GM13977 (cell line): ENCODE measurements at regions not wholly inside any gene's neighbourhood (a gene's known extent, or its start where the extent isn't known, plus 50 kb on each side); places are given as distances from the start of the nearest gene placed in this dataset.

ENCODE experiments used
- DNase-seq: peaks from one replicate; pipeline ENCODE4 v3.0.0; 2012; ENCODE audit warnings: low spot score
- CTCF ChIP-seq: IDR thresholded peaks from 2 replicates; pipeline ENCODE4 v1.5.1; 2012; ENCODE audit warnings: mild to moderate bottlenecking, control low read depth; ENCODE audit not compliant: insufficient read depth; ENCODE audit errors: extremely low read depth, missing control alignments
- in situ Hi-C: fragments of 300-500 bp; cut with MboI; formaldehyde crosslinking; loops from one replicate; pipeline ENCODE4 v1.12.0; 2022; ENCODE audit warnings: low sequenced_read_pairs, low pct_unique_long_range_greater_than_20kb, mixed read lengths, inconsistent platforms; ENCODE audit not compliant: unreplicated experiment

DNA sequence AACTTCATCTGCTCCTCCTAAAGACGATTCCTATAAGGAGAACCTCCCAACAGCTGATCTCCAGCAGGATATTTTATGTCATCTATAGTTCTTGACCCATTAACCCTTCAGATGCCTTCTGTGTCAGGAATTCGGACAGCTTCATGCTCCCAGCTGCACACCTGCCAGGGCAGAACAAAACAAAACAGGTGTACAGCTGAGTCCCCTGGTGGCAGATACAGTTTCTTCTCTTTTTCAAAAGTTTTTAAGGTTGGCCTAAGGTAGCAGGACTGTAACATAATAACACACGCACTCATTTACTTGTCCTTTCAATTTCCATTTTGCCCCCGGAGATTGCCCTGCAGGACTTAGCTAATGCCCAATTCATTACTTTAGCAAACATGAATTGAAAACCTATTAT lies 218.3 kb downstream of the S1PR1 start:
- in situ Hi-C loops: no loop called here
- no peak for TF ChIP-seq CTCF
- no peak for DNase-seq

- TF ChIP-seq CTCF: no peak
- no peak for DNase-seq
- in situ Hi-C loops: no loop called here
These were observed 223.9 kb downstream of the S1PR1 start for GRCh38 chr1:101460739-101461138.

GRCh38 chr1:101463195-101463594 lies 226.4 kb downstream of the S1PR1 start:
- no peak for DNase-seq
- in situ Hi-C loops: no loop called here

GRCh38 chr1:101465941-101466340 lies 229.1 kb downstream of the S1PR1 start:
- in situ Hi-C loops: no loop called here
- DNase-seq: no peak

More at GRCh38 chr1:101463195-101463594, 226.4 kb downstream of the S1PR1 start:
- TF ChIP-seq CTCF: no peak

GRCh38 chr1:101474039-101474665 lies 237.3 kb downstream of the S1PR1 start:
- TF ChIP-seq CTCF: peak; percentile 47
- in situ Hi-C loops: no loop called here
- DNase-seq: peak; percentile 10

More at GRCh38 chr1:101465941-101466340, 229.1 kb downstream of the S1PR1 start:
- TF ChIP-seq CTCF: no peak

DNA sequence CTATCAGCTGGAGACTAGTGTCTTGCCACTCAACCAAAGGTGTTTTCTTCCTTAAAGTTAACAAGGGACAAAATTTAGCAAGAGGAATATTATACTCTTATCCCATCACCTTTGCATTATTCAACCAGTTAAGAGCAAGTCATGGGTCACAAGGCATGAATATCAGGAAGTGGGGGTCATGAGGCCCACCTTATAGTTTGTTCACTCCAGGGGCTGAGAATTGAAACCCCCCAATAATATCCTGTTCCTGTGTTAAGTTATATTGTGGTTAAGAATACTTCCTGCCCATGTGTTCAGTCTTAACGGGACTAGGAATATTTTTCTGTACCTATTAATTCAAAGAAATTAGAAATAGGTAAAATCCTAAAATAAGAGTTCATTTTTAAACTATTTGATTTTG lies 239.7 kb downstream of the S1PR1 start:
- no peak for DNase-seq
- in situ Hi-C loops: no loop called here
- TF ChIP-seq CTCF: no peak
